HG02970 (cell line): ENCODE measurements at regions not wholly inside any gene's neighbourhood (a gene's known extent, or its start where the extent isn't known, plus 50 kb on each side); places are given as distances from the start of the nearest gene placed in this dataset.

Experiments
- ATAC-seq: cut with Tn5 transposase; IDR thresholded peaks from one replicate; pipeline ENCODE4 v1.9.1; 2021; ENCODE audit warnings: mild to moderate bottlenecking, moderate library complexity, moderate number of reproducible peaks; ENCODE audit not compliant: unreplicated experiment, low FRiP score

DNA sequence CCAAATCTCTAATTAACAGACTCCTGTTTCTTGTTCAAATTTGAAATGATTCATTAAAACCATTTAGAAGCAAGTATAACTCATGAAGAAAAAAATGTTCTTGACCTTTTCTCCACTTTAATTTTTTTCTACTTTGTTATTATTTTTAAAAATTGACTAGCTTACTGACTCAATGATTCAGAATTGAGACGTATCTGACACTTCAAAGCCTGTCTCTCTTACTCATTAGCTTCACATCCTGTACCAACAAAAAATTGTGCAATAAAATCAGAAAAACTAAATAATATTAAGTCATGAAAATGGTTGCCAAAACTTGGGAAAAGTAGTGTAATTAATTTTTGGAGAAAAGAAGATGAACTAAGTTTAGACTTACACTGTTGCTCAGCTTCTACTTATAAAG is 331.2 kb downstream of the SLC16A7 start:
- no peak for ATAC-seq

- ATAC-seq, result no peak
Measured at GRCh38 chr12:59928416-59928815, 332.6 kb downstream of the SLC16A7 start.

DNA sequence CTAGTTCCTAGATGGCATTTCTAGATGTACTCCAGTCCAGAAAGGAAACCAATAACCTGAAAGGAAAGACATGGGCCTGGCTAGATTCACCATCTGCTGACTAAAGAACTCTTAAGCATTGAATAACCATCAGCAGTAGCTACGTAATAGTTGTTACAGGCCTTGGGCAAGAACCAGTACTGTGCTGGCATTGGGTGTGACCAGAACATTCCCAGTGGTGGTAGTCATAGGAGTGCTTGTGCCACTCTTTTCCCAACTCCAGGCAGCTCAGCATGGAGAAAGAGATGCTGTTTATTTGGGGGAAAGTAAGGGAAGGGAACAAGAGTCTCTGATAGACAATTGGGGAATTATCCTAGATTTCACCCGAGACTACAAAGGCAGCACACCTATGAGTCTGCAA is 333.3 kb downstream of the SLC16A7 start:
- no peak for ATAC-seq

DNA sequence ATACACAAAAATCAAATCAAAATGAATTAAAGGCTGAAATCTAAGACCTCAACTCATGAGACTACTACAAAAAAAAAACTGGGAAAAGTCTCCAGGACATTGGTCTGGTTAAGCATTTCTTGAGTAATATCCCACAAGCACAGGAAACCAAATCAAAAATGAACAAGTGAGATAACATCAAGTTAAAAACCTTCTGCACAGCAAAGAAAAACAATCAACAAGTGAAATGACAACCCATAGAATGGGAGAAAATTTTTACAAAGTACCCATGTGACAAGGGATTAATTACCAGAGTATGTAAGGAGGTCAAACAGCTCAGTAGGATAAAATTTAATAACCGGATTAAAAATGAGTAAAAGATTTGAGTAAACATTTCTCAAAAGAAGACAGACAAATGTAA is 338.7 kb downstream of the SLC16A7 start:
- ATAC-seq, result no peak

- ATAC-seq, result no peak
Measured at GRCh38 chr12:59936534-59936933, 340.7 kb downstream of the SLC16A7 start.

DNA sequence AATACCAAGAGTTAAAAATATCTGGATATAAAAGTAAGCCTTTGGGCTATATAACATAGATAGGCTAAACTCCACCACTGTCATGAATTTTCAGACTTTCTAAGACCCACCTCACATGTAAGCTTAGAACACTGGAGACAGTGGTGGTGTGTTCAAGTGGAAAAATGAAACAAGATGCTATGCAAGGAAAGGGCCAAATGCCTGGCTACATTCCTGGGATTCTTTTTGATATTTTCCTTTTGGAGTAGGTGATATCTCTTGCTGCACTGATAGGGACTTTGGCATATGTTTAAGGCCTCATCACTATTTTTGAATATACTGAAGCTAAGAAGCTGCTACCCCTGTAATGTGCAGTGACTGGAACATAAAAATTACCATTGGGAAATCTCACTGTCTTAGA is 341.3 kb downstream of the SLC16A7 start:
- ATAC-seq, result no peak

DNA sequence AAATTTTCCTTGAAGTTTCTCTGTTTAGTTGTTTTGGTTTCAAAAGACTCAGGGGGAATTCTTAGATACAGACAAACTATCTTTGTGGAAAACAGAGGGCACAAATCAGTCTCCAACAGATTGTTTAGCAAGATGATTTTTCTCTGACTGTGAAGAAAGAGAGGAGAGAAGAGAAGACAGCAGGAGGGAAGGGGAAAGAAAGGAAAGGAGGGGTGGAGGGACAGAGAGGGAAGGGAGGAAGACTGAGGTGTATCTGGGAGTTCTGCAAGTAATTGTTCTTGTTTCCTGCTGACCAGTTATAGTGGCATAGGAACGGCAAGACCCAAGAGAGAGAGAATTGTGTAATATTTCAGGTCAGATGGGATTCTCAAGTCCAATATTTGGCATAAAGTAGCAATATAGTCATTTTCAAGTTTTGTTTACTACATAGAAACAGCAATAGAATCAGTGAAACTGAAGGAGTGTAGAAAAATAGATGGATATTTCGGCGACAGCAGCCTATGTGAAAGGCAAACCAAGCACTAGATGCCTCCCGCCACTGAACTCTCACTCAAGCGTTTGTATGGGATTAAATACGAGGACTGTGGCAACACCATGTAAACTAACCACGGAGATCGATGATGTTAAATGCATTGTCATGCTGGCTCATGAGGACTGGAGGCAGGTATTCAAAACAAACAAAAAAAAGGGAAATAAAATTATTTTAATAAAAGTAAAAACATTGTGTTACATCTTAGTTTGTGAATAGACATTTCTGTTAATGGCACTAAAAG is 342.5 kb downstream of the SLC16A7 start:
- no peak for ATAC-seq

DNA sequence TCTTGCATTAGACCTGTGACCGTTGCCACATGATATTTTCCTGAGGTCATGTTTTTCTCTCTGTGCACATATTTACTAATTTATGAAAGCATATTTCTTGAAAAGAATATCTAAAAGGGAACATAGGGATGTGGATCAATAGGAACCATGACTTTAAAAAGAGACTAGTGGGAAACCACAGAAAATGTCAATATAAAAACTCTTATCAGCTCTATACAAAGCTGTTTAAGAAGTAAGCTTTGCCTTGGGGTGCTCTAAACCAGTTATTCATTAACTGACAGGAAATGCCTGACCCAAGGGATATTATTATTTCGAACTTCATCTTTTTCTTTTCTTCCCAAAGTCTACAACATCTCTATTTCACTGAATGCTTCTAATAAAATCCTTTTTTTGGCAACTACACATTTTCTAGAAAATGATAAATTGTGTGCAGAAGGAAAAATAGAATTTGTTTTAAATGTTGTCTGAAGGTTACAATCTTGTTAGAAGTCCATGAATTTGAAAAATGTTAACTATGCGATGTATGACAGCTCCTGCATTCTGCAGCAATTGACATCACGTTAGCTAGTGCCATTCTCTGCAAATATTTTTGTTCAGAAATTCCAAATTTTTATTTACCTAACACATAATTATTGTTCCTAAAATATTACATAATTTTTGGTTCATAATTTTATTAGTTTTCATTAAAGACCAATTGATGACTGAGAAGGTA is 345.0 kb downstream of the SLC16A7 start:
- no peak for ATAC-seq

GRCh38 chr12:59941461-59941860 is 345.6 kb downstream of the SLC16A7 start:
- ATAC-seq, result no peak

GRCh38 chr12:59944177-59944576 is 348.3 kb downstream of the SLC16A7 start:
- ATAC-seq, result no peak

GRCh38 chr12:59946635-59947034 is 350.8 kb downstream of the SLC16A7 start:
- ATAC-seq, result no peak

GRCh38 chr12:59963546-59963945 is 367.7 kb downstream of the SLC16A7 start:
- ATAC-seq, result no peak

- no peak for ATAC-seq
Measured at GRCh38 chr12:59972905-59973304, 377.1 kb downstream of the SLC16A7 start.

GRCh38 chr12:59973515-59973914 is 377.7 kb downstream of the SLC16A7 start:
- ATAC-seq, result no peak

DNA sequence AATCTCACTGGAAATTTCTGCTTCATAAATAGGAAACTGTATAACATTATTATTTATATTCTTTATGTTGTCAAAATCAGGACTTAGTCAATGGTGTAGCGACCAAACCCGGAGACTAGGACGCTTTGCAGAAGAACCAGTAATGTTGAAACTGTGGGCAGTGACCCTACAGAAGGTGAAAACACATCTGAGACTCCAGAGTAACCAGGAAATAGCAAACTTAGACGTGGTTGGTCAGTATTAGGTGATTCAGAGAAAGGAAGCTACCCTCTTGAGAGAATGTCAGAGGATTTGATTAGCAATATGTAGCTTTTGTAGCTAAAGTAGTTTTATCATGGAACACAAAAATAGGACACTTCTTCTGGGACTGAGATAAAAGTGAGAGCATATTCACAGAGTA is 381.9 kb downstream of the SLC16A7 start:
- ATAC-seq, result no peak

- ATAC-seq, result no peak
Measured at GRCh38 chr12:59980476-59980875, 384.6 kb downstream of the SLC16A7 start.

DNA sequence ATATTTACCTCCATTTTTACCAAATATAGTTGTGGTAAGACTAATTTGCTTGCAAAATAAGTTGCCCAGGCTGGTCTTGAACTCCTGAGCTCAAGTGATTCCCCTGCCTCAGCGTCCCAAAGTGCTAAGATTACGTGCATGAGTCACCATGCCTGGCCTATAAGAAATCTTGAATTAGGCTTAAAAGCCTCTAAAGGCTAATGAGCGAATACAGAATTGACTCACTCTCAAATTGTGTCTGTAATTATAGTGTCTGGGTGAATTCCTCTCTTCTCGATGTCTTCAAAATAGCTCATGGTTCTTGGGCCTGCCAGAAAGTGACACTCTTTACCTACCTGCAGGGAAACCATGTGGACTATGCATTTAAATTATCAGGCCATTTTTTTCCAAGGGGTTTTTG is 403.5 kb downstream of the SLC16A7 start:
- no peak for ATAC-seq

DNA sequence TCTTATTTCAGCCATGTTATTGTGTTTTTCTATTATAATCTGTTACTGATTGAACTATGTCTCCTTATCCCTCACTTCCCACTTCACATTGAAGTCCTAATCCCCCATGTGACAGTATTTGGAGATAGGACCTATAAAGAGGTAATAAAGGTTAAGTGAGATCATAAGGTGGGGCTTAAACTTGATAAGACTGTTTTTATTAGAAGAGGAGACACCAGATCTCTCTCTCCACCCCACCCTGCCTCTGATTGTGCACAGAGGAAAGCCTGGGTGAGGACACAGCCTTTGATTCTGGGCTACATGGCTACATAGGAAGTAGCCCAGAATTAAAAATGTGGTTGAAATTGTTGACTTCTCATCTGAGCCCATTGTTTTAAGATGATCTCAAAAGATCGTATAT is 414.7 kb downstream of the SLC16A7 start:
- ATAC-seq, result no peak

GRCh38 chr12:60012659-60013058 is 416.8 kb downstream of the SLC16A7 start:
- ATAC-seq, result no peak

GRCh38 chr12:60014436-60014835 is 418.6 kb downstream of the SLC16A7 start:
- ATAC-seq, result no peak

DNA sequence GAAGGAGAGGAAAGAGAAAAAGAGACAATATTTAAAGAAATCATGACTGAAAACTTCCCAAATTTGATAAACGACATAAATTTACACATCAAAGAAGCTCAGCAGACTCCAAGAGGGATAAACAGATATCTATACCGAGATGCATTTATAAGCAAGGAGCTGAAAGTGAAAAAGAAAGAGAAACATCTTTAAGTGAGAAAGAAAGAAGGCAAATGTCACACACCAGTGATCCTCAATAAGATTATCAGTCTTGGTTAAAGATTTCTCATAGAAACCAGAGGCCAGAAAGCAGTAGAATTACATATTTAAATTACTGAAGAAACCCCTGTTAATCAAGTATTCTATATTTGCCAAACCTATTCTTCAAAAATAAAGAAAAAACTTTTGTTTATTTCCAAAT is 424.2 kb downstream of the SLC16A7 start:
- ATAC-seq, result no peak

GRCh38 chr12:60021235-60021634 is 425.4 kb downstream of the SLC16A7 start:
- ATAC-seq, result no peak
